KMS-11 (cell line): ENCODE measurements at regions not wholly inside any gene's neighbourhood (a gene's known extent, or its start where the extent isn't known, plus 50 kb on each side); places are given as distances from the start of the nearest gene placed in this dataset.

Experiments
- H2AFZ ChIP-seq: fragments of 200-600 bp; sonication (generic); 2 replicates; pipeline ENCODE4 v1.6.1; 2016; ENCODE audit warnings: antibody characterized with exemption, mixed run types, low read depth
- H3K27ac ChIP-seq: fragments of 200-600 bp; sonication (generic); 2 replicates; pipeline ENCODE4 v1.6.1; 2016; ENCODE audit warnings: mild to moderate bottlenecking, mixed run types
- H3K27me3 ChIP-seq: fragments of 200-600 bp; sonication (generic); 2 replicates; pipeline ENCODE4 v1.6.1; 2017; ENCODE audit warnings: mild to moderate bottlenecking, low read depth, mixed run types, moderate library complexity; ENCODE audit not compliant: insufficient read depth
- H3K36me3 ChIP-seq: fragments of 200-600 bp; sonication (generic); 2 replicates; pipeline ENCODE4 v1.6.1; 2017; ENCODE audit warnings: mild to moderate bottlenecking, mixed run types; ENCODE audit not compliant: insufficient read depth
- H3K4me1 ChIP-seq: fragments of 200-600 bp; sonication (generic); 2 replicates; pipeline ENCODE4 v1.6.1; 2016; ENCODE audit warnings: mild to moderate bottlenecking, low read depth, mixed run types; ENCODE audit not compliant: poor library complexity, severe bottlenecking
- H3K4me2 ChIP-seq: fragments of 200-600 bp; sonication (generic); 2 replicates; pipeline ENCODE4 v1.7.0; 2016; ENCODE audit warnings: mild to moderate bottlenecking, mixed run types
- H3K4me3 ChIP-seq: fragments of 200-600 bp; sonication (generic); IDR thresholded peaks from 2 replicates; pipeline ENCODE4 v1.6.1; 2017; ENCODE audit warnings: low read depth, low read length, mixed read lengths; ENCODE audit not compliant: insufficient read depth
- H3K79me2 ChIP-seq: fragments of 200-600 bp; sonication (generic); 2 replicates; pipeline ENCODE4 v1.6.1; 2016; ENCODE audit warnings: low read depth, mixed run types; ENCODE audit not compliant: insufficient read depth
- H3K9ac ChIP-seq: fragments of 200-600 bp; sonication (generic); 2 replicates; pipeline ENCODE4 v1.6.1; 2016; ENCODE audit warnings: mild to moderate bottlenecking, mixed run types
- H4K20me1 ChIP-seq: fragments of 200-600 bp; sonication (generic); 2 replicates; pipeline ENCODE4 v1.6.1; 2016; ENCODE audit warnings: mild to moderate bottlenecking, mixed run types; ENCODE audit not compliant: insufficient read depth
- TF ChIP-seq, protein P1 (sequence below): fragments of 200-600 bp; sonication (generic); conservative IDR thresholded peaks from 2 replicates; pipeline ENCODE4 v1.6.1; 2017; ENCODE audit warnings: low read depth, mild to moderate bottlenecking, antibody characterized with exemption, low read length, moderate library complexity, mixed read lengths

DNA sequence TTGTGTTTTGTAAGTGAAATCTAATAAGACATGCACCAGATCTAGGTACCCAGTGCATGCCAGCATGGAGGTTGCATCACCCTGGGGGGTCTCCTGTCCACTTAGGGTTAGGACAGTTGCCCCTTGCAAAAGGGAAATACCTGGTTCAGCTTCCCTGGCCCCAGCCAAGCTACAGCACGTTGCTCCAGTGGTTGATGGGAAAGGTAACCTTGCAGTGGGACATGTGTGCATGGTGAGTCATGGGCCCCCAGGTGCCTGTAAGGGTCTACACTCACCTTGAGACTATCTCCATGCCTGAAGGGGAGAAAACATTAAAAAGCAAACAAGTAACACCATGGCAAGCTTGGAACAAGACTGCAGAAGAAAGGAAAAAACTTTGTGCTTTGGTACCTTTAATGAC is 143.9 kb downstream of the LSM5 start:
- Histone ChIP-seq H3K27ac (no peak overlapping the region), H3K9ac (no peak overlapping the region), H3K4me3 (no peak overlapping the region), H3K79me2 (no peaks in the 10 kb centered on the region), H4K20me1 (no peaks in the 10 kb centered on the region), H3K4me2 (no peak overlapping the region), H3K36me3 (no peaks in the 10 kb centered on the region), H2AFZ (no peak overlapping the region), H3K4me1 (no peaks in the 10 kb centered on the region), H3K27me3 (no peaks in the 10 kb centered on the region)
- TF ChIP-seq, protein P1, sequence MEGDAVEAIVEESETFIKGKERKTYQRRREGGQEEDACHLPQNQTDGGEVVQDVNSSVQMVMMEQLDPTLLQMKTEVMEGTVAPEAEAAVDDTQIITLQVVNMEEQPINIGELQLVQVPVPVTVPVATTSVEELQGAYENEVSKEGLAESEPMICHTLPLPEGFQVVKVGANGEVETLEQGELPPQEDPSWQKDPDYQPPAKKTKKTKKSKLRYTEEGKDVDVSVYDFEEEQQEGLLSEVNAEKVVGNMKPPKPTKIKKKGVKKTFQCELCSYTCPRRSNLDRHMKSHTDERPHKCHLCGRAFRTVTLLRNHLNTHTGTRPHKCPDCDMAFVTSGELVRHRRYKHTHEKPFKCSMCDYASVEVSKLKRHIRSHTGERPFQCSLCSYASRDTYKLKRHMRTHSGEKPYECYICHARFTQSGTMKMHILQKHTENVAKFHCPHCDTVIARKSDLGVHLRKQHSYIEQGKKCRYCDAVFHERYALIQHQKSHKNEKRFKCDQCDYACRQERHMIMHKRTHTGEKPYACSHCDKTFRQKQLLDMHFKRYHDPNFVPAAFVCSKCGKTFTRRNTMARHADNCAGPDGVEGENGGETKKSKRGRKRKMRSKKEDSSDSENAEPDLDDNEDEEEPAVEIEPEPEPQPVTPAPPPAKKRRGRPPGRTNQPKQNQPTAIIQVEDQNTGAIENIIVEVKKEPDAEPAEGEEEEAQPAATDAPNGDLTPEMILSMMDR, result no peak

DNA sequence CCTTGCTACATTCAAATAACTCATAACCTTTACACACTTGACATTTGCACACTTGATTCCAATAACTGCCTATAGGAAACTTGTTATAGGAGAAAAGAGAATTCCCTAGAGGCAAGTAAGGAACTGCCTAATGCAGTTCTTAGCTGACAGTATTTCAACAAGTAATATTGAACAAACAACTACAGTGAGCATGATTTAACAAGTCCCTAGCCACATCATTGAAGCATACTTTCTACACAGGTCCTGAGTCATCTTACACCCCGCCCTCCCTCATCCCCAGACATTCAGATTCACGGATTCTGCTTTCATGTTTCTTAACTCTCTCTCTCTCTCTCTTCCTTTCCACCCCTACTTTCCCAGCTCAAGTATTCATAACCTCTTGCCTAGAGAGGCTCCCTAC is 153.5 kb downstream of the LSM5 start:
- H4K20me1 ChIP-seq, result no peaks in the 10 kb centered on the region
- no peak overlapping the region for H3K27ac ChIP-seq
- H3K4me3 ChIP-seq, result no peak overlapping the region
- H3K79me2 ChIP-seq, result no peaks in the 10 kb centered on the region
- H3K4me1 ChIP-seq, result no peaks in the 10 kb centered on the region
- no peak overlapping the region for H3K4me2 ChIP-seq
- H2AFZ ChIP-seq, result no peak overlapping the region
- TF ChIP-seq, protein P1, result no peak
- no peaks in the 10 kb centered on the region for H3K27me3 ChIP-seq
- H3K36me3 ChIP-seq, result no peaks in the 10 kb centered on the region
- H3K9ac ChIP-seq, result no peak overlapping the region

- Histone ChIP-seq H3K4me1 (no peaks in the 10 kb centered on the region), H2AFZ (no peak overlapping the region), H3K36me3 (no peaks in the 10 kb centered on the region), H3K79me2 (no peaks in the 10 kb centered on the region), H3K27me3 (no peaks in the 10 kb centered on the region), H3K27ac (no peak overlapping the region), H3K9ac (no peak overlapping the region), H3K4me2 (no peak overlapping the region), H3K4me3 (no peak overlapping the region), H4K20me1 (no peaks in the 10 kb centered on the region)
- TF ChIP-seq, protein P1, result no peak
Observed at GRCh38 chr7:32335107-32335506, 155.1 kb downstream of the LSM5 start.

GRCh38 chr7:32330602-32331001 is 159.6 kb downstream of the LSM5 start:
- Histone ChIP-seq H3K27ac (no peak overlapping the region), H3K4me1 (no peaks in the 10 kb centered on the region), H2AFZ (no peak overlapping the region), H3K36me3 (no peaks in the 10 kb centered on the region), H3K4me2 (no peak overlapping the region), H3K4me3 (no peak overlapping the region), H4K20me1 (no peaks in the 10 kb centered on the region), H3K79me2 (no peaks in the 10 kb centered on the region), H3K27me3 (no peaks in the 10 kb centered on the region), H3K9ac (no peak overlapping the region)
- TF ChIP-seq, protein P1, result no peak
